B cell (primary cell): ENCODE measurements at regions not wholly inside any gene's neighbourhood (a gene's known extent, or its start where the extent isn't known, plus 50 kb on each side); places are given as distances from the start of the nearest gene placed in this dataset.
"Not testable (repeated sequence)": the region's sequence is repeated elsewhere in the genome, so short reads cannot be mapped to it uniquely, and the experiment has no call there.

Experiments
- CTCF ChIP-seq: fragments of 200-600 bp; IDR thresholded peaks from one replicate; pipeline ENCODE4 v1.8.0; 2022; ENCODE audit warnings: antibody characterized with exemption, mild to moderate bottlenecking
- EZH2 ChIP-seq: IDR thresholded peaks from 2 replicates; pipeline ENCODE4 v1.6.1; 2012; ENCODE audit warnings: borderline replicate concordance, low read depth, mild to moderate bottlenecking, moderate library complexity, low read length; ENCODE audit not compliant: insufficient read depth, poor library complexity, severe bottlenecking

GRCh38 chr18:51573886-51574285 lies 376.4 kb upstream of the MEX3C start:
- TF ChIP-seq CTCF, EZH2: not testable (repeated sequence)
